Activated naive CD4-positive, alpha-beta T cell treated with anti-CD3 and anti-CD28 coated beads for 36 hours (primary cell): ENCODE measurements at regions not wholly inside any gene's neighbourhood (a gene's known extent, or its start where the extent isn't known, plus 50 kb on each side); places are given as distances from the start of the nearest gene placed in this dataset.

Source experiments
- CTCF ChIA-PET: fragments of 350-600 bp; sonication (Branson Sonifier 250); formaldehyde crosslinking; loops from one replicate; lab custom pipeline; 2021; ENCODE audit warnings: antibody characterized with exemption; lab: Charles Lee
- DNase-seq: peaks from one replicate; pipeline ENCODE4 v3.0.0-alpha.2; 2020
- H3K27ac Mint-ChIP-seq: one replicate; pipeline ENCODE4 v1.8.0; 2021; ENCODE audit warnings: mild to moderate bottlenecking, mixed read lengths
- H3K27me3 Mint-ChIP-seq: one replicate; pipeline ENCODE4 v1.8.0; 2021; ENCODE audit warnings: low read depth, mixed read lengths
- H3K36me3 Mint-ChIP-seq: one replicate; pipeline ENCODE4 v1.8.0; 2021; ENCODE audit warnings: low read depth, mixed read lengths
- H3K4me1 Mint-ChIP-seq: one replicate; pipeline ENCODE4 v1.8.0; 2021; ENCODE audit warnings: low read depth, mixed read lengths
- H3K4me3 Mint-ChIP-seq: one replicate; pipeline ENCODE4 v1.8.0; 2021; ENCODE audit warnings: mild to moderate bottlenecking, moderate library complexity, mixed read lengths
- H3K9me3 Mint-ChIP-seq: one replicate; pipeline ENCODE4 v1.8.0; 2021; ENCODE audit warnings: mixed read lengths
- intact Hi-C: fragments of 100-400 bp; cut with micrococcal nuclease; formaldehyde crosslinking; loops from one replicate; pipeline ENCODE4 v1.15.1; 2023

GRCh38 chr11:8820401-8820800 is 90.6 kb upstream of the AKIP1 start:
- Mint-ChIP-seq H3K27ac (no peak overlapping the region), H3K27me3 (no peaks in the 10 kb centered on the region), H3K4me3 (no peak overlapping the region), H3K4me1 (no peaks in the 10 kb centered on the region), H3K36me3 (no peaks in the 10 kb centered on the region), H3K9me3 (no peaks in the 10 kb centered on the region)
- no peak for DNase-seq
- CTCF ChIA-PET = no interaction called here
- intact Hi-C loops = no loop called here

- intact Hi-C loops = no loop called here
- no peak overlapping the region for H3K27ac Mint-ChIP-seq
- CTCF ChIA-PET = interaction anchor here (1.5 kb wide), 1 partner anchor 8 kb away, joined by 6 read pairs; no protein-coding TSS in a partner anchor
These were observed 88.5 kb upstream of the AKIP1 start for GRCh38 chr11:8822469-8822868.

DNA sequence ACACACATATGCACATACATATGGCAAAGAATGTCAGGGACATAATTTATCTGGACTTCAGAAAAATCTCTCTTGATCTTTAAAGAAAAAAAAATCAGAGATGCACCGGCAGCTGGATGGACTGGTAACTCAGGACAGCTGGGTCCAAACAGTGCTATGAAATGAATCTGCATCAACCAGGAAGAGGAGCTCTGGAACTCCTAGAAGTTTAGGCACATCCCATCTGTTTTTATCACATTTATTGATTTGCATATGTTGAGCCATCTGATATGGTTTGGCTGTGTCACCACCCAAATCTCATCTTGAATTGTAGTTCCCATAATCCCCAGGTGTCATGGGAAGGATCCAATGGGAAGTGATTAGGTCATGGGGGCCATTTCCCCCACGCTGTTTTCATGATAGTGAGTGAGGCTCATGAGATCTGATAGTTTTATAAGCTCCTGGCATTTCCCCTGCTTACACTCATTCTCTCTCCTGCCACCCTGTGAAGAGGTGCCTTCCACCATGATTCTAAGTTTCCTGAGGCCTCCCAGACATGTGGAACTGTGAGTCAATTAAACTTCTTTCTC is 87.7 kb upstream of the AKIP1 start:
- CTCF ChIA-PET = interaction anchor here (1.5 kb wide), 1 partner anchor 9 kb away, joined by 6 read pairs; no protein-coding TSS in a partner anchor
- Mint-ChIP-seq H3K27me3 (no peaks in the 10 kb centered on the region), H3K9me3 (no peaks in the 10 kb centered on the region), H3K4me3 (no peak overlapping the region), H3K36me3 (no peaks in the 10 kb centered on the region), H3K27ac (no peak overlapping the region), H3K4me1 (no peaks in the 10 kb centered on the region)
- intact Hi-C loops = no loop called here
- DNase-seq = no peak

More at GRCh38 chr11:8822469-8822868, 88.5 kb upstream of the AKIP1 start:
- no peaks in the 10 kb centered on the region for H3K4me1 Mint-ChIP-seq
- H3K27me3 Mint-ChIP-seq = no peaks in the 10 kb centered on the region
- H3K9me3 Mint-ChIP-seq = no peaks in the 10 kb centered on the region
- no peak for DNase-seq
- no peak overlapping the region for H3K4me3 Mint-ChIP-seq
- H3K36me3 Mint-ChIP-seq = no peaks in the 10 kb centered on the region

DNA sequence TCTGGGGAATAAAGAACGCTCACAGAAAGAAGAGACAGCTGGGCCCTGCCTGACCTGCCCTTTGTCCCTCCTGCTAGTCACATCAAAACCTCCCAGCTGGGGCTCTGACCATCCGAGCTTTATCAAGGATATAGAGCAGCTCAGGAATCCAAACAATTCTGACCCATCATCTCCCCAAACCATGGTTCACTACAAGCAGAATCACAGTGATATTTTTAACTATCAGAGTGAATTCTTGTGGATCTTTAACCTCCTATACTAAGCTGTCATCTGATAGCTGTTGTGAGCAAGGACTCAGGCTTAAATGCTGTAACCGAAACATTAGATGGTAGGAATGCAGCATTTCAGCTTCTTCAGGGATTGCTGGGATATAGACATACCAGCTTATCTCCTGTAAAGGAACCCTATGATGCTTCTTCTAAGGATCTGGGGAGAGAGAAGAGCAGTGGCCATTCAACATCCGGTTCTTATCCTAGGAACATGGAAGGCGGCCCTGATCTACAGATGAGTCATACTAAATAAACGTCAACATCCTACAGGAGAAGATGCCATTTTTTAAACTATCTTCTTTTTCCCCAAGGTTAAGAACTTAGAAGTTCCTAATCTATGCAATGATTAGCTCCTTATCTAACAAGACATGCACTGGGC is 84.7 kb upstream of the AKIP1 start:
- Mint-ChIP-seq H3K4me1 (no peaks in the 10 kb centered on the region), H3K36me3 (no peaks in the 10 kb centered on the region), H3K27ac (no peak overlapping the region), H3K4me3 (no peak overlapping the region), H3K27me3 (no peaks in the 10 kb centered on the region), H3K9me3 (no peaks in the 10 kb centered on the region)
- CTCF ChIA-PET = interaction anchor here (1.3 kb wide), 1 partner anchor 8 kb away, joined by 4 read pairs; no protein-coding TSS in a partner anchor
- intact Hi-C loops = no loop called here
- no peak for DNase-seq

- CTCF ChIA-PET = interaction anchor here (1.3 kb wide), 1 partner anchor 9 kb away, joined by 4 read pairs; no protein-coding TSS in a partner anchor
These were observed 84.0 kb upstream of the AKIP1 start for GRCh38 chr11:8826901-8827560.

GRCh38 chr11:8828046-8828445 is 82.9 kb upstream of the AKIP1 start:
- CTCF ChIA-PET = interaction anchor here (0.5 kb wide), 1 partner anchor 518 kb away, joined by 4 read pairs; no protein-coding TSS in a partner anchor
- no peaks in the 10 kb centered on the region for H3K9me3 Mint-ChIP-seq
- no peak overlapping the region for H3K4me3 Mint-ChIP-seq
- H3K27me3 Mint-ChIP-seq = no peaks in the 10 kb centered on the region
- H3K4me1 Mint-ChIP-seq = peaks cover 5% of the 10 kb centered on the region
- no peak for DNase-seq
- intact Hi-C loops = no loop called here
- H3K27ac Mint-ChIP-seq = no peak overlapping the region
- no peaks in the 10 kb centered on the region for H3K36me3 Mint-ChIP-seq

More at GRCh38 chr11:8826901-8827560, 84.0 kb upstream of the AKIP1 start:
- Mint-ChIP-seq H3K4me3 (no peak overlapping the region), H3K9me3 (no peaks in the 10 kb centered on the region), H3K36me3 (no peaks in the 10 kb centered on the region), H3K27me3 (no peaks in the 10 kb centered on the region), H3K27ac (no peak overlapping the region), H3K4me1 (no peaks in the 10 kb centered on the region)
- DNase-seq = no peak
- intact Hi-C loops = no loop called here

DNA sequence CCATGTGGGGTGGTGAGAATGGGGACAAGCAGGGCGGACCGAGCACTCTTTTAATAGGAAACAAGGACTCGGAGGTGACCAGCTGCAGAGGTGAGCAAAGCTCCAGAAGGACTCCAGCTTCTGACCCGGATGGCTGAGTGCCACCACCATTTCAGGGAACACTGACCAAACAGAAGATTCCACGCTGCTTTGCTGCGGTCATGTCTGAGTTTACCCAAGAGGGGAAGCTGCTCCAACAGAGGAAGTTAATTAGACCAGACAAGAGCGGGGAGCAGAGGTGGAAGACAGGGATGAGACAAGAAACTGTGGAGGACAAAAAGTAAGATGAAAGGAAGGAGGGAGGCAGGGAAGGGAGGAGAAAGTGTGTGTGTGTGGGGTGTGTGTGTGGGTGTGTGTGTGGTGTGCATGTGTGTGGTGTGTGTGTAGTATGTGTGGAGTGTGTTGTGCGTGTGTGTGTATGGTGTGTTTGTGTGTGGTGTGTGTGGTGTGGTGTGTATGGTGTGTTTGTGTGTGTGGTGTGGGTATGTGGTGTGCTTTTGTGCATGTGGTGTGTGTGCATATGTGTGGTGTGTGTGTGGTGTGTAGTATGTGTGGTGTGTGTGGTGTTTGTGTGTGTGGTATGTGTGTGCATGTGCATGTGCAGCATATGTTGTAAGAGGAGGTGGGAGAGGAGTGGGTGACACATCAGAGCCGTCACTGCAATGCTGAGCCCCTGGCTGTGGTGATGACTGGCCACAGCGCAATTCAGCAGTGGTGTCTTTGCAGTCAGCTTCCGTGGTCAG is 82.2 kb upstream of the AKIP1 start:
- Mint-ChIP-seq H3K27me3 (no peaks in the 10 kb centered on the region), H3K9me3 (no peaks in the 10 kb centered on the region), H3K4me1 (peaks cover 8% of the 10 kb centered on the region), H3K36me3 (no peaks in the 10 kb centered on the region), H3K27ac (no peak overlapping the region), H3K4me3 (no peak overlapping the region)
- intact Hi-C loops = no loop called here
- DNase-seq = no peak
- CTCF ChIA-PET = interaction anchor here (1.4 kb wide), 1 partner anchor 15 kb away, joined by 5 read pairs; no protein-coding TSS in a partner anchor

GRCh38 chr11:8829556-8829955 is 81.4 kb upstream of the AKIP1 start:
- Mint-ChIP-seq H3K27me3 (peaks cover 4% of the 10 kb centered on the region), H3K4me1 (peaks cover 8% of the 10 kb centered on the region), H3K9me3 (no peaks in the 10 kb centered on the region), H3K27ac (no peak overlapping the region), H3K36me3 (no peaks in the 10 kb centered on the region), H3K4me3 (no peak overlapping the region)
- DNase-seq = no peak
- intact Hi-C loops = no loop called here
- CTCF ChIA-PET = interaction anchor here (1.4 kb wide), 1 partner anchor 15 kb away, joined by 5 read pairs; no protein-coding TSS in a partner anchor

- Mint-ChIP-seq H3K36me3 (no peaks in the 10 kb centered on the region), H3K4me1 (peaks cover 8% of the 10 kb centered on the region), H3K27me3 (peaks cover 8% of the 10 kb centered on the region), H3K27ac (no peak overlapping the region), H3K4me3 (no peak overlapping the region), H3K9me3 (no peaks in the 10 kb centered on the region)
- DNase-seq = no peak
- intact Hi-C loops = loop anchor here (5.0 kb wide), 3 partner anchors 82 to 143 kb away; partner anchors contain the start of genes AKIP1 and TMEM9B
- CTCF ChIA-PET = interaction anchor here (0.6 to 1.4 kb wide), 2 partner anchors 16 to 32 kb away, joined by 4 to 5 read pairs; no protein-coding TSS in a partner anchor
These were observed 80.3 kb upstream of the AKIP1 start for GRCh38 chr11:8830641-8831040.

DNA sequence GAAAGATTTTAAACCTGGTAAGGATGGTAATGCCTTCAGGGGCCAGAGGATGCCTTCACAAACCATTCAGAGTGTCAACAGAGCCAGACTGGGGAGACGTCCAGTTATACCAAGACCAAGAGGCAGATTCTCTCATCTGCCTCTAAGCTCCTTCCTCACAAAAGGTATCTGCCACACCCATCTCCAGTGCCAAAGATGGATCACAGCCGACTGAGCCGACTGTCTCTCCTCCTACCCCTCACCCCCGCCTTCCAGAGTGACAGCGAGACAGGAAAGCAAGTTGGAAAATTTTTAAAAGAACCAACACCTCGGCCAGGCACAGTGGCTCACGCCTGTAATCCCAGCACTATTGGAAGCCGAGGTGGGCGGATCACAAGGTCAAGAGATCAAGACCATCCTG is 79.1 kb upstream of the AKIP1 start:
- Mint-ChIP-seq H3K36me3 (no peaks in the 10 kb centered on the region), H3K27ac (no peak overlapping the region), H3K9me3 (no peaks in the 10 kb centered on the region), H3K4me1 (peaks cover 8% of the 10 kb centered on the region), H3K27me3 (peaks cover 10% of the 10 kb centered on the region), H3K4me3 (no peak overlapping the region)
- no peak for DNase-seq
- intact Hi-C loops = loop anchor here (5.0 kb wide), 3 partner anchors 80 to 145 kb away; partner anchors contain the start of genes AKIP1 and TMEM9B
- CTCF ChIA-PET = no interaction called here

GRCh38 chr11:8832571-8833260 is 78.3 kb upstream of the AKIP1 start:
- CTCF ChIA-PET = no interaction called here
- H3K36me3 Mint-ChIP-seq = no peaks in the 10 kb centered on the region
- intact Hi-C loops = loop anchor here (5.0 kb wide), 3 partner anchors 80 to 145 kb away; partner anchors contain the start of genes AKIP1 and TMEM9B
- no peaks in the 10 kb centered on the region for H3K9me3 Mint-ChIP-seq
- DNase-seq = peak; percentile 63
- peak overlapping the region; percentile 27 for H3K27ac Mint-ChIP-seq
- H3K4me3 Mint-ChIP-seq = no peak overlapping the region
- peaks cover 8% of the 10 kb centered on the region for H3K4me1 Mint-ChIP-seq
- H3K27me3 Mint-ChIP-seq = peaks cover 10% of the 10 kb centered on the region
